ENCODE measurements at regions not wholly inside any gene's neighbourhood (a gene's known extent, or its start where the extent isn't known, plus 50 kb on each side); places are given as distances from the start of the nearest gene placed in this dataset.

GRCh38 chr6:158876886-158877285 lies 57.7 kb upstream of the EZR start:
- no peak overlapping the region for H3K4me3 ChIP-seq
- WGBS (ENCODE audit: low lambda C conversion rate, missing lambda C conversion rate), result 100% methylated on average over 1 of the region's 1 CpG
- H3K9me2 ChIP-seq (replicated peaks; ENCODE audit: insufficient read depth), result no peaks in the 10 kb centered on the region
- no peak overlapping the region for H3K27ac ChIP-seq
- no peaks in the 10 kb centered on the region for H4K20me1 ChIP-seq (ENCODE audit: insufficient read depth, poor library complexity, severe bottlenecking)
- no peaks in the 10 kb centered on the region for H3K36me3 ChIP-seq (replicated peaks; ENCODE audit: insufficient read depth, low read depth)
- H3K4me2 ChIP-seq, result no peak overlapping the region
- no peaks in the 10 kb centered on the region for H3K9me3 ChIP-seq (ENCODE audit: low read depth)
- no peak overlapping the region for H2AFZ ChIP-seq
- H3K79me2 ChIP-seq, result no peaks in the 10 kb centered on the region
- no peaks in the 10 kb centered on the region for H3K27me3 ChIP-seq
- no peak for DNase-seq (ENCODE audit: low spot score)
- TF ChIP-seq CTCF (IDR thresholded peaks at IDR 0.05; ENCODE audit: poor library complexity), result no peak
- no peak for TF ChIP-seq EZH2 (IDR thresholded peaks at IDR 0.05; ENCODE audit: borderline replicate concordance)
- TF ChIP-seq EZH2phosphoT487 (IDR thresholded peaks at IDR 0.05; ENCODE audit: low read depth, severe bottlenecking, unreplicated experiment), result no peak
- peaks cover 5% of the 10 kb centered on the region for H3K4me1 ChIP-seq (ENCODE audit: insufficient read depth)

GRCh38 chr6:158870649-158870957 lies 51.4 kb upstream of the EZR start:
- Histone ChIP-seq H3K27ac (peak overlapping the region; percentile 99), H2AFZ (no peak overlapping the region), H4K20me1 (ENCODE audit: insufficient read depth, poor library complexity, severe bottlenecking) (no peaks in the 10 kb centered on the region), H3K4me2 (peak overlapping the region; percentile 79), H3K27me3 (no peaks in the 10 kb centered on the region), H3K9me2 (replicated peaks; ENCODE audit: insufficient read depth) (no peaks in the 10 kb centered on the region), H3K36me3 (replicated peaks; ENCODE audit: insufficient read depth, low read depth) (no peaks in the 10 kb centered on the region), H3K9me3 (ENCODE audit: low read depth) (no peaks in the 10 kb centered on the region), H3K4me3 (no peak overlapping the region), H3K79me2 (peaks cover 4% of the 10 kb centered on the region), H3K4me1 (ENCODE audit: insufficient read depth) (peaks cover 8% of the 10 kb centered on the region)
- 98% methylated on average over 3 of the region's 4 CpGs for WGBS (ENCODE audit: low lambda C conversion rate, missing lambda C conversion rate)
- DNase-seq (ENCODE audit: low spot score), result no peak
- TF ChIP-seq CTCF (IDR thresholded peaks at IDR 0.05; ENCODE audit: poor library complexity) (no peak), EZH2phosphoT487 (IDR thresholded peaks at IDR 0.05; ENCODE audit: low read depth, severe bottlenecking, unreplicated experiment) (no peak), EZH2 (IDR thresholded peaks at IDR 0.05; ENCODE audit: borderline replicate concordance) (no peak)

- Histone ChIP-seq H3K9me2 (replicated peaks; ENCODE audit: insufficient read depth) (no peaks in the 10 kb centered on the region), H2AFZ (peak overlapping the region; percentile 42), H3K79me2 (peaks cover 4% of the 10 kb centered on the region), H3K4me2 (peak overlapping the region; percentile 79), H3K27ac (peak overlapping the region; percentile 99), H3K4me3 (peak overlapping the region; percentile 3), H3K4me1 (ENCODE audit: insufficient read depth) (peaks cover 8% of the 10 kb centered on the region), H3K9me3 (ENCODE audit: low read depth) (no peaks in the 10 kb centered on the region), H3K36me3 (replicated peaks; ENCODE audit: insufficient read depth, low read depth) (no peaks in the 10 kb centered on the region), H4K20me1 (ENCODE audit: insufficient read depth, poor library complexity, severe bottlenecking) (no peaks in the 10 kb centered on the region), H3K27me3 (no peaks in the 10 kb centered on the region)
- no peak for TF ChIP-seq EZH2phosphoT487 (IDR thresholded peaks at IDR 0.05; ENCODE audit: low read depth, severe bottlenecking, unreplicated experiment)
- no peak for TF ChIP-seq EZH2 (IDR thresholded peaks at IDR 0.05; ENCODE audit: borderline replicate concordance)
- TF ChIP-seq CTCF (IDR thresholded peaks at IDR 0.05; ENCODE audit: poor library complexity), result peak; percentile 19
- DNase-seq (ENCODE audit: low spot score), result peak; percentile 97
- 19% methylated on average over 43 of the region's 50 CpGs for WGBS (ENCODE audit: low lambda C conversion rate, missing lambda C conversion rate)
Measured at GRCh38 chr6:158869826-158870648, 50.9 kb upstream of the EZR start.

All from hepatocyte (in vitro differentiated cells).